Activated naive CD8-positive, alpha-beta T cell (primary cell): ENCODE measurements at regions not wholly inside any gene's neighbourhood (a gene's known extent, or its start where the extent isn't known, plus 50 kb on each side); places are given as distances from the start of the nearest gene placed in this dataset.

Source experiments
- H3K27ac Mint-ChIP-seq: one replicate; pipeline ENCODE4 v1.8.0; 2021; ENCODE audit warnings: mixed read lengths
- H3K27me3 Mint-ChIP-seq: one replicate; pipeline ENCODE4 v1.8.0; 2021; ENCODE audit warnings: mixed read lengths
- H3K36me3 Mint-ChIP-seq: one replicate; pipeline ENCODE4 v1.8.0; 2021; ENCODE audit warnings: mixed read lengths
- H3K4me1 Mint-ChIP-seq: one replicate; pipeline ENCODE4 v1.8.0; 2021; ENCODE audit warnings: low read depth, mixed read lengths
- H3K4me3 Mint-ChIP-seq: one replicate; pipeline ENCODE4 v1.8.0; 2021; ENCODE audit warnings: mild to moderate bottlenecking, mixed read lengths
- H3K9me3 Mint-ChIP-seq: one replicate; pipeline ENCODE4 v1.8.0; 2021; ENCODE audit warnings: low read depth, mixed read lengths

- Mint-ChIP-seq H3K27me3 (no peaks in the 10 kb centered on the region), H3K4me1 (no peaks in the 10 kb centered on the region), H3K27ac (no peak overlapping the region), H3K4me3 (no peak overlapping the region), H3K9me3 (no peaks in the 10 kb centered on the region), H3K36me3 (peaks cover 2% of the 10 kb centered on the region)
These were observed 151.8 kb upstream of the GATB start for GRCh38 chr4:151912632-151913031.

- no peaks in the 10 kb centered on the region for H3K4me1 Mint-ChIP-seq
- peaks cover 2% of the 10 kb centered on the region for H3K36me3 Mint-ChIP-seq
- no peak overlapping the region for H3K27ac Mint-ChIP-seq
- H3K27me3 Mint-ChIP-seq: no peaks in the 10 kb centered on the region
- no peak overlapping the region for H3K4me3 Mint-ChIP-seq
- H3K9me3 Mint-ChIP-seq: no peaks in the 10 kb centered on the region
These were observed 151.2 kb upstream of the GATB start for GRCh38 chr4:151911970-151912369.

GRCh38 chr4:151908734-151909497, 148.1 kb upstream of the GATB start:
- no peaks in the 10 kb centered on the region for H3K9me3 Mint-ChIP-seq

GRCh38 chr4:151908201-151908600, 147.4 kb upstream of the GATB start:
- Mint-ChIP-seq H3K36me3 (peaks cover under 1% of the 10 kb centered on the region), H3K27ac (no peak overlapping the region), H3K27me3 (no peaks in the 10 kb centered on the region), H3K4me1 (no peaks in the 10 kb centered on the region), H3K4me3 (no peak overlapping the region), H3K9me3 (peaks cover 3% of the 10 kb centered on the region)

More at GRCh38 chr4:151908734-151909497, 148.1 kb upstream of the GATB start:
- no peaks in the 10 kb centered on the region for H3K27me3 Mint-ChIP-seq
- no peaks in the 10 kb centered on the region for H3K36me3 Mint-ChIP-seq
- H3K4me3 Mint-ChIP-seq: no peak overlapping the region
- H3K4me1 Mint-ChIP-seq: no peaks in the 10 kb centered on the region
- no peak overlapping the region for H3K27ac Mint-ChIP-seq

GRCh38 chr4:151906438-151906837, 145.6 kb upstream of the GATB start:
- Mint-ChIP-seq H3K4me3 (no peak overlapping the region), H3K4me1 (no peaks in the 10 kb centered on the region), H3K27ac (no peak overlapping the region), H3K9me3 (peaks cover 15% of the 10 kb centered on the region), H3K27me3 (no peaks in the 10 kb centered on the region), H3K36me3 (peaks cover 9% of the 10 kb centered on the region)

GRCh38 chr4:151905197-151905596, 144.4 kb upstream of the GATB start:
- H3K9me3 Mint-ChIP-seq: peaks cover 18% of the 10 kb centered on the region
- no peaks in the 10 kb centered on the region for H3K4me1 Mint-ChIP-seq
- H3K27ac Mint-ChIP-seq: no peak overlapping the region
- no peaks in the 10 kb centered on the region for H3K27me3 Mint-ChIP-seq
- peaks cover 9% of the 10 kb centered on the region for H3K36me3 Mint-ChIP-seq
- no peak overlapping the region for H3K4me3 Mint-ChIP-seq

- H3K9me3 Mint-ChIP-seq: peaks cover 18% of the 10 kb centered on the region
- no peak overlapping the region for H3K4me3 Mint-ChIP-seq
- peaks cover 11% of the 10 kb centered on the region for H3K36me3 Mint-ChIP-seq
- H3K27ac Mint-ChIP-seq: no peak overlapping the region
- H3K4me1 Mint-ChIP-seq: no peaks in the 10 kb centered on the region
- H3K27me3 Mint-ChIP-seq: no peaks in the 10 kb centered on the region
These were observed 140.8 kb upstream of the GATB start for GRCh38 chr4:151901631-151902030.

GRCh38 chr4:151896880-151897279, 136.1 kb upstream of the GATB start:
- no peaks in the 10 kb centered on the region for H3K4me1 Mint-ChIP-seq
- no peak overlapping the region for H3K27ac Mint-ChIP-seq
- H3K36me3 Mint-ChIP-seq: peaks cover 5% of the 10 kb centered on the region
- no peaks in the 10 kb centered on the region for H3K27me3 Mint-ChIP-seq
- H3K9me3 Mint-ChIP-seq: peaks cover 7% of the 10 kb centered on the region
- no peak overlapping the region for H3K4me3 Mint-ChIP-seq

GRCh38 chr4:151895671-151896070, 134.9 kb upstream of the GATB start:
- H3K27ac Mint-ChIP-seq: no peak overlapping the region
- H3K27me3 Mint-ChIP-seq: no peaks in the 10 kb centered on the region
- peaks cover 2% of the 10 kb centered on the region for H3K36me3 Mint-ChIP-seq
- H3K4me3 Mint-ChIP-seq: no peak overlapping the region
- no peaks in the 10 kb centered on the region for H3K9me3 Mint-ChIP-seq
- H3K4me1 Mint-ChIP-seq: no peaks in the 10 kb centered on the region

- H3K9me3 Mint-ChIP-seq: no peaks in the 10 kb centered on the region
- no peaks in the 10 kb centered on the region for H3K27me3 Mint-ChIP-seq
- H3K27ac Mint-ChIP-seq: no peak overlapping the region
- no peaks in the 10 kb centered on the region for H3K4me1 Mint-ChIP-seq
- no peak overlapping the region for H3K4me3 Mint-ChIP-seq
- H3K36me3 Mint-ChIP-seq: peaks cover 2% of the 10 kb centered on the region
These were observed 133.4 kb upstream of the GATB start for GRCh38 chr4:151894246-151894645.

- Mint-ChIP-seq H3K27me3 (no peaks in the 10 kb centered on the region), H3K9me3 (no peaks in the 10 kb centered on the region), H3K27ac (no peak overlapping the region)
These were observed 127.6 kb upstream of the GATB start for GRCh38 chr4:151888367-151888866.

GRCh38 chr4:151887816-151888180, 127.0 kb upstream of the GATB start:
- no peaks in the 10 kb centered on the region for H3K9me3 Mint-ChIP-seq
- H3K27ac Mint-ChIP-seq: no peak overlapping the region
- H3K36me3 Mint-ChIP-seq: peaks cover 2% of the 10 kb centered on the region
- H3K4me1 Mint-ChIP-seq: peaks cover 5% of the 10 kb centered on the region
- no peaks in the 10 kb centered on the region for H3K27me3 Mint-ChIP-seq
- H3K4me3 Mint-ChIP-seq: no peak overlapping the region

More at GRCh38 chr4:151888367-151888866, 127.6 kb upstream of the GATB start:
- no peaks in the 10 kb centered on the region for H3K4me1 Mint-ChIP-seq
- no peak overlapping the region for H3K4me3 Mint-ChIP-seq
- peaks cover 2% of the 10 kb centered on the region for H3K36me3 Mint-ChIP-seq

GRCh38 chr4:151887031-151887815, 126.4 kb upstream of the GATB start:
- Mint-ChIP-seq H3K36me3 (peaks cover 2% of the 10 kb centered on the region), H3K4me3 (no peak overlapping the region), H3K9me3 (no peaks in the 10 kb centered on the region), H3K4me1 (peaks cover 11% of the 10 kb centered on the region), H3K27me3 (no peaks in the 10 kb centered on the region), H3K27ac (no peak overlapping the region)

GRCh38 chr4:151885123-151885522, 124.3 kb upstream of the GATB start:
- Mint-ChIP-seq H3K4me1 (peaks cover 21% of the 10 kb centered on the region), H3K9me3 (no peaks in the 10 kb centered on the region), H3K36me3 (peaks cover 2% of the 10 kb centered on the region), H3K27ac (no peak overlapping the region), H3K4me3 (no peak overlapping the region), H3K27me3 (no peaks in the 10 kb centered on the region)

- no peak overlapping the region for H3K4me3 Mint-ChIP-seq
- H3K4me1 Mint-ChIP-seq: peaks cover 21% of the 10 kb centered on the region
- H3K36me3 Mint-ChIP-seq: peaks cover 2% of the 10 kb centered on the region
- H3K27me3 Mint-ChIP-seq: no peaks in the 10 kb centered on the region
- H3K9me3 Mint-ChIP-seq: no peaks in the 10 kb centered on the region
- H3K27ac Mint-ChIP-seq: no peak overlapping the region
These were observed 122.9 kb upstream of the GATB start for GRCh38 chr4:151883747-151884146.
